NCI-H1092 (cell line): ENCODE measurements at regions not wholly inside any gene's neighbourhood (a gene's known extent, or its start where the extent isn't known, plus 50 kb on each side); places are given as distances from the start of the nearest gene placed in this dataset.

Source experiments
- DNase-seq: peaks from one replicate; lab custom pipeline; 2025; lab: John Stamatoyannopoulos, UW

GRCh38 chr2:39514825-39515224 is 77.7 kb upstream of the MAP4K3 start:
- DNase-seq: no peak

DNA sequence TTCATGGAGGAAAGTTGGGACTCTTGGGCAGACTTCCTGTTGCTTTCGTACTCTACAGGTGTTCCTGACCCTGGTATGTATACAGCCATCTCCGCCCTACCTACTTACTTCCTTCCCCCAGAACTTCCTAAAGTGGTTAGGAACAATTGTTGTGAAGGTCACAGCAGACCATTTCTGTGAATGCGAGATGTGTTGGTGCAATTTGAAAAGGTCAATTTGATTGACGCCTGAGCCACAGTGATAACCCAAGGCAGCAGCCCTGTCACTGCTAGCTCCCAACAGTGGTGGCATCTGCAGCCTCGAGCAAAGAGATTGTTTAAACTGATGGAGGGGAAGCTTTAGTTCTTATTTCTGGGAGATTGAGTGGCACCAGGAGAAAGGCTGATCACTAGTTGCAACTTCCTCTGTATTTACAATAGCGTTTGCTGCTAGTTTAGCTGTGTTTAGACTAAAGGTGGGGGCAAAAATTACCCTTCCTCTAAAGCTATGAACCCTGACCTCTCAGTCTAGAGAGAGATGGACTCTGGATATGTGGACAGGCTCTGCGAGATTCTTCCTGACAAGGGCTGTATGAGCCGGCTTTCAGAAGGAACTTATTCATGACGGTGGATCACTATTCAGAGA is 78.3 kb upstream of the MAP4K3 start:
- no peak for DNase-seq

DNA sequence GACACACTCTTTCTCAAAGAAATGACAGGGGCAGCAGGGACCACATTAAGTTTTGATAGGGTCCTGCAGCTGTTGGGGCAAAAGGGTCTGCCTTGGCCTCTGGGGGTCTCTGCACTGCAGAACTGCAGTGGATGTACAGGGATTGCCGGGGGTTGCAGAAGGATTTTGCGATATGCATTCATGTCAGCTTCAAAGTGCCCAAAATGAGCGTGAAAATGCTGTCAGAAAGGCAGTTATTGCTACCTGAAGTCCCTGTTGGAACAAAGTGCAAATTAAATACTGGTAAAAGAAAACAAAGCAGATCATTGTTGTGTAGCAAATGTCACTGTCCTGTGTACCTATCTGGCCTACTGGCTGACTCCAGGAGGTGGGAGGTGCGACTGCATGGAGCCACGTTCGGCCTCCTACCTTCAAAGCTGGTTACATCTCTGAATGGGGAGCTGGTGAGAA is 78.8 kb upstream of the MAP4K3 start:
- no peak for DNase-seq

GRCh38 chr2:39516347-39517101 is 79.4 kb upstream of the MAP4K3 start:
- no peak for DNase-seq

- DNase-seq: no peak
Measured at GRCh38 chr2:39517102-39517436, 80.0 kb upstream of the MAP4K3 start.

GRCh38 chr2:39517622-39518021 is 80.5 kb upstream of the MAP4K3 start:
- no peak for DNase-seq

DNA sequence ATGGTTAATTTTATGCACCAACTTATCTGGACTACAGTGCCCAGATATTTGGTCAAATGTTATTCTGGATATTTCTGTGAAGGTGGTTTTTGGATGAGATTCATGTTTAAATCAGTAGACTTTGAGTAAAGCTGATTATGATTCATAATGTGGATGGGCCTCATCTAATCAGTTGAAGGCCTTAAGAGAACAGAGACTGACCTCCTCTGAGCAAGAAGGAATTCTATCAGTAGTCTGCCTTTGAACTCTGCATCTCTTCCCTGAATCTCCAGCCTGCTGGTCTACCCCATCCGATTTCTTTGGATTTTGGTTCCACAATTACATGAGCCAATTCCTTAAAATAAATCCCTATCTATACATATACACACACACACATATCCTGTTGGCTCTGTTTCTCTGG is 82.8 kb upstream of the MAP4K3 start:
- no peak for DNase-seq

GRCh38 chr2:39521876-39522517 is 84.9 kb upstream of the MAP4K3 start:
- no peak for DNase-seq

DNA sequence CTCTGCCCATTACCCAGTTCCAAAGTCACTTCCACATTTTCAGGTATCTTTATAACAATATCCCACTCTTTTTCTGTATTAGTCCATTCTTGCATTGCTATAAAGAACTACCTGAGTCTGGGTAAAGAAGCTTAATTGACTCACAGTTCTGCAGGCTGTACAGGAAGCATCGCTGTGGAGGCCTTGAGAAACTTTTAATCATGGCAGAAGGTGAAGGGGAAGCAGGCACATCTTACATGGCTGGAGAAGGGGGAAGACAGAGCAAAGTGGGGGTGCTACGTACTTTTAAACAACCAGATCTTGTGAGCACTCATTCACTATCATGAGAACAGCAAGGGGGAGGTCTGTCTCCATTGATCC is 85.4 kb upstream of the MAP4K3 start:
- DNase-seq: no peak

- DNase-seq: no peak
Measured at GRCh38 chr2:39523308-39524044, 86.4 kb upstream of the MAP4K3 start.

GRCh38 chr2:39524061-39524460 is 87.0 kb upstream of the MAP4K3 start:
- no peak for DNase-seq

GRCh38 chr2:39524756-39525635 is 87.9 kb upstream of the MAP4K3 start:
- DNase-seq: no peak

GRCh38 chr2:39525636-39526412 is 88.7 kb upstream of the MAP4K3 start:
- DNase-seq: no peak

DNA sequence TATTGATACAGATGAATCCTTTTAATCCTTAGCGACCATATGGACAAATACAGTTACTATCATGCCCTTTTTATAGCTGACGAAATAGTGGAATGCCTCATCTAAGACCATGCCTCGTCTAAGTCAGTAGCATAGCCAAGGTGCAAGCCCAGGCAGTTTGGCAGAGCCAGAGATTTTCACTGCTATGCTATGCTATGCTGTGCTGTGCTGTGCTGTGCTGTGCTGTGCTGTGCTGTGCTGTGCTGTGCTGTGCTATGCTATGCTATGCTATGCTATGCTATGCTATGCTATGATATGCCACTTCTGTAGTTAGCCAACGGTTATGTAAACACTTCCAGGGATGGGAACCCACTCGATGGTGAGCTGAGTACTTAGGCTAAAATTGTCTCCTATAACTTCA is 91.6 kb upstream of the MAP4K3 start:
- no peak for DNase-seq

DNA sequence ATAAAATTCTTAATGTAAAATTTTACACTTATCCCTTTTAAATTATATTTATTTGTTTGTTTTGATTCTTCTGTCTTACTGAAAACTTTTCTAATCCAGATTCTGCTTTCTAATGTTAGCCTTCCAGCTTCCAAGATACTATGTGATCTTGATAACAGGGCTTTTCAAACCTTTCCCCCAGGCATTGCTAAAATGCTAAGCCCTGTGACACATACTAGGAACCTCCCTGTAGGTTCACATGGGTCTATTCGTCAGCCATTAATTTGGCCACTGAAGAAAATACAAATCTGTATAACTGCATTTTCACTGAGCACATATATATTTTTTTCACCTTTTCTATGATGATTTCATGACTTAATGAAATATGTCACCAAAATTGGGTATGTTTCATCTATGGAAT is 92.8 kb upstream of the MAP4K3 start:
- no peak for DNase-seq

GRCh38 chr2:39530411-39530866 is 93.4 kb upstream of the MAP4K3 start:
- DNase-seq: no peak

- no peak for DNase-seq
Measured at GRCh38 chr2:39531220-39531777, 94.2 kb upstream of the MAP4K3 start.

- no peak for DNase-seq
Measured at GRCh38 chr2:39532933-39533332, 95.8 kb upstream of the MAP4K3 start.

GRCh38 chr2:39534095-39534711 is 97.1 kb upstream of the MAP4K3 start:
- no peak for DNase-seq

- no peak for DNase-seq
Measured at GRCh38 chr2:39535636-39536185, 98.6 kb upstream of the MAP4K3 start.
